Stimulated activated CD8-positive, alpha-beta memory T cell treated with anti-CD3 and anti-CD28 coated beads, Interleukin-15, amount 100 ng/mL, for 48 hours (primary cell): ENCODE measurements at regions not wholly inside any gene's neighbourhood (a gene's known extent, or its start where the extent isn't known, plus 50 kb on each side); places are given as distances from the start of the nearest gene placed in this dataset.

Experiments
- DNase-seq, 2 donors: peaks; one replicate each; pipeline ENCODE4 v3.0.0-alpha.2; 2020; ENCODE audit warnings: low read depth in 2 of 2

GRCh38 chr14:94924189-94924588 is 154.3 kb upstream of the GSC start:
- no peak for DNase-seq

GRCh38 chr14:94923786-94924185 is 153.9 kb upstream of the GSC start:
- no peak for DNase-seq

- no peak for DNase-seq
These were observed 152.8 kb upstream of the GSC start for GRCh38 chr14:94922595-94923239.

- no peak for DNase-seq
These were observed 152.1 kb upstream of the GSC start for GRCh38 chr14:94921882-94922585.

- no peak for DNase-seq
These were observed 151.5 kb upstream of the GSC start for GRCh38 chr14:94921456-94921855.

- DNase-seq, result no peak
These were observed 150.0 kb upstream of the GSC start for GRCh38 chr14:94919896-94920295.

GRCh38 chr14:94918896-94919295 is 149.0 kb upstream of the GSC start:
- no peak for DNase-seq

- DNase-seq, result no peak
These were observed 147.2 kb upstream of the GSC start for GRCh38 chr14:94917041-94917600.

- no peak for DNase-seq
These were observed 144.3 kb upstream of the GSC start for GRCh38 chr14:94914191-94914590.

- no peak for DNase-seq
These were observed 137.8 kb upstream of the GSC start for GRCh38 chr14:94907626-94908261.

- DNase-seq, result no peak
These were observed 137.2 kb upstream of the GSC start for GRCh38 chr14:94906991-94907587.

- DNase-seq, result no peak
These were observed 136.7 kb upstream of the GSC start for GRCh38 chr14:94906577-94906976.

- no peak for DNase-seq
These were observed 134.7 kb upstream of the GSC start for GRCh38 chr14:94904636-94905035.

- DNase-seq, result no peak
These were observed 134.0 kb upstream of the GSC start for GRCh38 chr14:94903883-94904282.

- no peak for DNase-seq
These were observed 133.4 kb upstream of the GSC start for GRCh38 chr14:94903338-94903737.

- DNase-seq, result no peak
These were observed 127.6 kb upstream of the GSC start for GRCh38 chr14:94897561-94897960.

GRCh38 chr14:94897082-94897481 is 127.2 kb upstream of the GSC start:
- no peak for DNase-seq

GRCh38 chr14:94893411-94894160 is 123.7 kb upstream of the GSC start:
- DNase-seq, result no peak

- DNase-seq, result no peak
These were observed 120.9 kb upstream of the GSC start for GRCh38 chr14:94890785-94891184.

GRCh38 chr14:94889520-94890312 is 119.8 kb upstream of the GSC start:
- DNase-seq, result no peak

- DNase-seq, result no peak
These were observed 118.2 kb upstream of the GSC start for GRCh38 chr14:94888121-94888520.
